Cerebellar nuclear complex (tissue), 1 donor: ENCODE measurements at regions not wholly inside any gene's neighbourhood (a gene's known extent, or its start where the extent isn't known, plus 50 kb on each side); places are given as distances from the start of the nearest gene placed in this dataset.
"Not testable (repeated sequence)": the region's sequence is repeated elsewhere in the genome, so short reads cannot be mapped to it uniquely, and the experiment has no call there.

Source experiments
- DNase-seq, 2 experiments: peaks; one replicate each; lab custom pipeline; 2025; lab: John Stamatoyannopoulos, UW

DNA sequence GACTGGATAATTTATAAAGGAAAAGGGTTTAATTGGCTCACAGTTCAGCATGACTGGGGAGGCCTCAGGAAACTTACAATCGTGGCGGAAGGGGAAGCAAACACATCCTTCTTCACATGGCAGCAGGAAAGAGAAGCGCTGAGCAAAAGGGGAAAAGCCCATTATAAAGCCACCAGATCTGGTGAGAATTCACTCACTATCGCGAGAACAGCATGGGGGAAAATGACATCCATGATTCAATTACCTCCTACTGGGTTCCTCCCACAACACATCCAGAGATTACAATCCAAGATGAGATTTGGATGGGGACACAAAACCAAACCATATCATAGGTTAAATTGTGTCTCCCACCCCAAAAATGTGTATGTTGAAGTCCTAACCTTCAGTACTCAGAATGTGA is 491.7 kb downstream of the SETD4 start:
- DNase-seq = no peak

DNA sequence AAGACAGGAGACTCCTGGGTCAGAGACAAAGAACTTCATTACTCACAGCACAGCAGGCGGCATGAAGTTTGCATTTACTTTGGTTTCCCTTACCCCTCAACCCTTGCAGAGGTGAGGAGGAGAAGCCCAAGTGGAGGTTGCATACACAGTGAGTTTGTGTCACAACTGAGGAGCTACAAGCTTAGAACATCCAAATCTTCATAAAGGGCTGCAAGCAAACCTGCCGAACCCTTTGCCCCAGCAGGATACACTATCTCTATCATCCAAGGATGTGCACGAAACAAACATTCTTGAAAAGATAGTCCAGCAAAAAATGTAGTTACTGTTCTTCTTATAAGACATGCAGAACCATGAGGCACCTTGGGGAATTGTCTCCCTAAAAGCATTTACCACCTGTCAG is 493.5 kb downstream of the SETD4 start:
- no peak for DNase-seq

GRCh38 chr21:35565204-35565611 is 495.1 kb downstream of the SETD4 start:
- no peak for DNase-seq

GRCh38 chr21:35563885-35564451 is 496.4 kb downstream of the SETD4 start:
- no peak for DNase-seq

DNA sequence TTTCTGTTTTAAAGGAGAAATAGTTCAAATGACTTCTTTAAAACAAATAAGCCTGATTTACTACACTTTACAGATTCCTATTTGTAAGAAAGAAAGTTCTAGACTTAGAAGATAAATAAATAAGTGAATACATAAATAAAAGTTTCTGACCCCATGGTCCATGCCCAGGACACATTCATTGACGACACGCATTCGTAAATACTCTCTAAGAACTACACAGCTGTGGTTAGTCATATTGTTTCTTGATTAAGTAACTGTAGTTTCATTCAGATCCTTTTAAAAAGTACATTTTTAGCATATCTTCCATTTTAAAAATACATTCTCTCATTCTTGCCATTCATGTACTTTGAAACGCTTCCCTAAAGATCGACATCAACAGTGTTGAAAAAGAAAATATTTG is 497.4 kb downstream of the SETD4 start:
- DNase-seq = no peak

GRCh38 chr21:35561116-35561515 is 499.2 kb downstream of the SETD4 start:
- DNase-seq = no peak

DNA sequence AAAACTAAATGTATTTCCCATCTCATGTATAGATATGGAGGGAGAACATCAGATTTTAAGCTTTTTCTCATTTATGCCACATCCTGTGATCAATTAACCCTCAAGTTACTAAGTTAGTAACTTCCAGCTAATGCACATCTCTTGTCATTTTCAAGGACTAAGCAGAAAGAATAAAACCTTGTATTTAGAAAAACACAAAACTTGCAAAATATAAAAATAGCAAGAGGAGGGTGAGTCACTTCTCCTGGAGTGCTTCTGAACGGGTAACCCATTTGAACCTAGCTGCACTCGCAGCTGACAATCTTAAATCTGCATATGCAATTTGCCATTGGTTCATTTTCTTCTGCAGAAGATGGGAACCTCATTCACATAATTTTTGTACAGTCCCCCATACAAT is 500.5 kb downstream of the SETD4 start:
- no peak for DNase-seq

GRCh38 chr21:35559128-35559828 is 501.0 kb downstream of the SETD4 start:
- DNase-seq = no peak

GRCh38 chr21:35556536-35556935 is 503.8 kb downstream of the SETD4 start:
- no peak for DNase-seq

- not testable (repeated sequence) for DNase-seq
Observed at GRCh38 chr21:35552483-35552882, 503.4 kb upstream of the RUNX1 start.

DNA sequence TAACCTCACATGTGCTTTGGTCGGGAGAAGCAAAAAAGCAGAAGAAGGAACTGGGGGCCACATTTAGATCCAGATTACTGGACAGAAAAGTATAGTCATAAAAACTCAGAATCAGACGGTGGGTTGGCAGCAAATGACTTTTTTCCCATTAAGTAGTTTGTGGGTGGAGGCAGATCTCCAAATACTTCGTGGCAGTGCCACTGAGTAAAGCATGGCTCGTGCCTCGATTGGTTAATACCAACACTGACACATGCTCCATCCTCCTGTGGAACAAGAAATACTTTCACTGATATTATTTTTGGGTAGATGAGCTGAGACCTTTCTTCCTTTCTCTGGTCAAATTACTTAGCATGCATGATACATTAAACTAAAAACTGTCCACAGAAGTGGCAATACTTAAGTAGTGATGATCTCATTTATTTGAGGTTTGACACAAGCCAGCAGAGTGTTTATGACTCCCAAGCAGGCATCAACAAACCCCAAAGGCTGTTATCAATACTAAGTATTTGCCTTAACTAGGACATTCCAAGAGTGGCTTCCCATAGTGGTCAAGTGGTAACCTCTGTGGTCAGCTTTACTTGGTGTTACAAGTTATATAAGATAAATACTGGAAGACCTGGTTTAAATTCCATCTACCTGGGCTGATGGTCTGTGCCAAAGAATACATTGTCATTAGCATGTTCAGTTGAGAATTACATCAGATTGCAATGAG is 500.0 kb upstream of the RUNX1 start:
- DNase-seq = no peak

- DNase-seq = no peak
Observed at GRCh38 chr21:35547946-35548774, 499.1 kb upstream of the RUNX1 start.

- DNase-seq = no peak
Observed at GRCh38 chr21:35543746-35544145, 494.6 kb upstream of the RUNX1 start.

GRCh38 chr21:35540950-35541638 is 492.0 kb upstream of the RUNX1 start:
- DNase-seq = no peak

DNA sequence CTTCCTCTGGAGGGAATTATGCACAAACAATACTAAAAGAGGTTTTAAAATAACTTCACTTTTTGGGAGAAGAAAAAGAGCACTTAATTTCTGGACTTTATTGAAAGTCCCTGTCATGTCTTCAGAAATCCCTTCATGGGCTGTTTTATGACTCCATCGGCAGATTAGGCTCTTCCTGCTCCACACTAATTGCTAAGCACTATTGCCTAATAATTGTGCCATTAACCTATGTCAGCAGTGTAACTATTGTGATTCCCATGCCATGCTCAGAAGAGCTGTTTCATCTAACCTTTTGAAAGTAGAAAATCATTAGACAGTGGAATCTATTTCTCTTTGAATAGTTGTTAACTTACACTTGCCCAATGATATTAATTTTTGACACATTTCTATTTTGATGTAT is 489.3 kb upstream of the RUNX1 start:
- no peak for DNase-seq

- no peak for DNase-seq
Observed at GRCh38 chr21:35537604-35538003, 488.5 kb upstream of the RUNX1 start.

DNA sequence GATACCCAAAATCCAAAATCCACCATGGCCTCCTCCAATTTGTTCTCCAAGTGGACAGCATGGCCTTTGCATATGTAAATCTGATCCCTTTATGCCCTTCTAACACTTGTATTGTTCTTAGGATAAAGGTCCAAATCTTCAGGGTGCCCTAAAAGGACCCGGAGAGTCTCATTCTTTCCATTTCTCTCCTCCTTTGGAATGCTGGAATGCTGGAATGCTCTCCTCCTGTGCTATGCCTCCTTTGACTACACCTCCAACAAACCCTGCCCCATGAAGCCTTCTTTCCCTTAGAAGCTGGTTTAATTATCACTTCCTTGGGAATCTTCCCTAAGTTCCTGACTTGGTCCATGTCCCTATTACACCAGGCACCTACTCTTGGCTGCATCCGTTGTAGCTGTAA is 484.8 kb upstream of the RUNX1 start:
- DNase-seq = no peak

DNA sequence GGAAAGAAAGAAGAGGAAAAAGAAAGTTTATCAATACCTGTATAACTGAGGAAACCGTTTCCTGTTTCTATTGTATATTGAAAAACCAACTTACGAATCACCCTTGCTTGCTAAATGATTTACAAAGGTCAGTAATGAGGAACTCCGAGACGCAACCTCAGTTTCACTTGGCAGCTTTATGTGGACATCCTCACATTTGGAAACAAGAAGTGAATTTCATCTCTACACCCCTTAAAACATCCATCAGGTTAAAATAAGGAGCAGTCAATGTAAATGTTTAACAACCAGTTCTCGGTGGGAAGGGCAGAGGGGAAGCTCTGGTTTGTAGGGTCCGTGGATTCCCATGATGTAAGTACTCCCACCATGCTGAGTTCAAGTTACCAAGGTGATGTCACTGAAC is 481.7 kb upstream of the RUNX1 start:
- no peak for DNase-seq

- no peak for DNase-seq
Observed at GRCh38 chr21:35529171-35529863, 480.2 kb upstream of the RUNX1 start.

GRCh38 chr21:35528116-35529042 is 479.3 kb upstream of the RUNX1 start:
- DNase-seq = no peak
